Progenitor cell of endocrine pancreas (in vitro differentiated cells): ENCODE measurements at regions not wholly inside any gene's neighbourhood (a gene's known extent, or its start where the extent isn't known, plus 50 kb on each side); places are given as distances from the start of the nearest gene placed in this dataset.

Source experiments
- DNase-seq: peaks from one replicate; pipeline ENCODE4 v3.0.0; 2021; ENCODE audit warnings: low spot score; ENCODE audit not compliant: unreplicated experiment
- H3K27ac Mint-ChIP-seq: 2 replicates; pipeline ENCODE4 v1.8.0; 2021; ENCODE audit warnings: mild to moderate bottlenecking, moderate library complexity, mixed read lengths
- H3K27me3 Mint-ChIP-seq: 2 replicates; pipeline ENCODE4 v1.8.0; 2021; ENCODE audit warnings: mixed read lengths
- H3K36me3 Mint-ChIP-seq: 2 replicates; pipeline ENCODE4 v1.8.0; 2022; ENCODE audit warnings: mixed read lengths; ENCODE audit not compliant: insufficient read depth
- H3K4me1 Mint-ChIP-seq: 2 replicates; pipeline ENCODE4 v1.8.0; 2021; ENCODE audit warnings: low read depth, mixed read lengths
- H3K4me3 Mint-ChIP-seq: 2 replicates; pipeline ENCODE4 v1.8.0; 2021; ENCODE audit warnings: low read depth, mild to moderate bottlenecking, moderate library complexity, mixed read lengths
- H3K9me3 Mint-ChIP-seq: 2 replicates; pipeline ENCODE4 v1.8.0; 2021; ENCODE audit warnings: low read depth, mixed read lengths
- TF ChIP-seq, protein P1 (sequence below): fragments of 200-600 bp; sonication (generic); IDR thresholded peaks from one replicate; pipeline ENCODE4 v1.5.0; 2021; ENCODE audit warnings: antibody characterized with exemption, mild to moderate bottlenecking; ENCODE audit not compliant: unreplicated experiment

DNA sequence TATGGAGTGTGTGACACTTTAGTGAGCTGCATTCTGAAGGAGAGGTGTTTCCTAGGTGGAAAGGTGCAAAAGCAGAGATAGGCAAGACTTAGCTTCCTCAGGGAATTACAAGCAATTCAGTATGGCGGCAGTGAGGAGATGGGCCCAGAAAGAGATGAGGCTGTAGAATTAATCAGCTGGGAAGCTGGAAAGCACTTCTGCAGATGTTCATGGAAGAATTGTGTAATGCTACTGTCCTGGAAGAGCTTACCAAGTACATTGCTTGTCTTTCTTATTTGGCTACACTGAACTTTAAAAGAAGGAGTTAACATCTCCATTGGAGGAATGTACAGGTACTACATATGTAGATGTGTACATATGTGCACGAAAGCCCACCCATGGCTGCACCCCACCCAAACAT lies 103.7 kb upstream of the DPT start:
- Mint-ChIP-seq H3K27ac (no peak overlapping the region), H3K27me3 (peaks cover 24% of the 10 kb centered on the region), H3K36me3 (no peaks in the 10 kb centered on the region), H3K4me3 (no peak overlapping the region), H3K4me1 (peaks cover 25% of the 10 kb centered on the region), H3K9me3 (no peaks in the 10 kb centered on the region)
- DNase-seq = no peak
- TF ChIP-seq, protein P1, sequence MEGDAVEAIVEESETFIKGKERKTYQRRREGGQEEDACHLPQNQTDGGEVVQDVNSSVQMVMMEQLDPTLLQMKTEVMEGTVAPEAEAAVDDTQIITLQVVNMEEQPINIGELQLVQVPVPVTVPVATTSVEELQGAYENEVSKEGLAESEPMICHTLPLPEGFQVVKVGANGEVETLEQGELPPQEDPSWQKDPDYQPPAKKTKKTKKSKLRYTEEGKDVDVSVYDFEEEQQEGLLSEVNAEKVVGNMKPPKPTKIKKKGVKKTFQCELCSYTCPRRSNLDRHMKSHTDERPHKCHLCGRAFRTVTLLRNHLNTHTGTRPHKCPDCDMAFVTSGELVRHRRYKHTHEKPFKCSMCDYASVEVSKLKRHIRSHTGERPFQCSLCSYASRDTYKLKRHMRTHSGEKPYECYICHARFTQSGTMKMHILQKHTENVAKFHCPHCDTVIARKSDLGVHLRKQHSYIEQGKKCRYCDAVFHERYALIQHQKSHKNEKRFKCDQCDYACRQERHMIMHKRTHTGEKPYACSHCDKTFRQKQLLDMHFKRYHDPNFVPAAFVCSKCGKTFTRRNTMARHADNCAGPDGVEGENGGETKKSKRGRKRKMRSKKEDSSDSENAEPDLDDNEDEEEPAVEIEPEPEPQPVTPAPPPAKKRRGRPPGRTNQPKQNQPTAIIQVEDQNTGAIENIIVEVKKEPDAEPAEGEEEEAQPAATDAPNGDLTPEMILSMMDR = no peak

DNA sequence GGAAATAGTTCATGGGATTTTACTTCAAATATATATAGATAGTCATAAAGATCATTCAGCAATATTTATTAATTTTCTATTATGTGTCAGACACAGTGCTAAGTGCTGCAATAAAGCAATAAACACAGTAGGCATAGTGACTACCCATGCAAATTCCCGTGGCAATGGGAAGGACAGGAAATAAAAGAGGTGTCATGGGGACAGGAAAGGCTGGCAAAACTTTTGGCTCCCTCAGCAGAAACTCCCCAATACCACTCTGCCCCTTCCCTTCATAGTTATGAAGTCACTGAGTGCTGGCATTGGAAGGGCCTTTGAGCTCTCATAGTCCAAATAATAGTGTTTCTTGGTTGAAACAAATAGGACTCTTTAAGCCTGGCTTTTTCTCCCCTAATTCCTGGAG lies 104.4 kb upstream of the DPT start:
- TF ChIP-seq, protein P1 = no peak
- DNase-seq = no peak
- H3K36me3 Mint-ChIP-seq = no peaks in the 10 kb centered on the region
- peaks cover 25% of the 10 kb centered on the region for H3K4me1 Mint-ChIP-seq
- H3K27ac Mint-ChIP-seq = no peak overlapping the region
- H3K4me3 Mint-ChIP-seq = no peak overlapping the region
- no peaks in the 10 kb centered on the region for H3K9me3 Mint-ChIP-seq
- H3K27me3 Mint-ChIP-seq = peaks cover 22% of the 10 kb centered on the region

DNA sequence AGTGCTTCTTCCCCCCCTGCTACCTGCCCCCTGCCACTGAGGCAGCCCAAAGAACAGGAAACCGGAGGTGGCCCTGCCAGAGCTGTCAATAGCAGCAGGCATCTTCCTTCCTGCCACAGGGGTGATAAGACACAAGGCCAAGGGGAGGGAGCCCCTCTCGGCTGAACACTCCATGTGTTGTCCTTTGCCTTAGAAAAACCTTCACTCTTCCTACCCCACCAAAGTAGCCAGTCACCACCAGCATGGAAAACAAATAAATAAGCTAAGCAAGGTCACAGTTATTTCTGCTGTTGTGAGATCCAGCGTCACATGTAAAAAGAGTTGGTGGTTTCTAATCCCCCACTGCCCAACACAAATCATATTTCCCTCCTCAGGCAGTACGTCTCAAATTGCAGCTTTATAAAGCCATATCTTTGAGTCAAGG lies 104.8 kb upstream of the DPT start:
- TF ChIP-seq, protein P1 = no peak
- DNase-seq = no peak
- H3K4me3 Mint-ChIP-seq = no peak overlapping the region
- H3K36me3 Mint-ChIP-seq = no peaks in the 10 kb centered on the region
- peaks cover 25% of the 10 kb centered on the region for H3K4me1 Mint-ChIP-seq
- H3K9me3 Mint-ChIP-seq = no peaks in the 10 kb centered on the region
- H3K27me3 Mint-ChIP-seq = peaks cover 22% of the 10 kb centered on the region
- no peak overlapping the region for H3K27ac Mint-ChIP-seq

DNA sequence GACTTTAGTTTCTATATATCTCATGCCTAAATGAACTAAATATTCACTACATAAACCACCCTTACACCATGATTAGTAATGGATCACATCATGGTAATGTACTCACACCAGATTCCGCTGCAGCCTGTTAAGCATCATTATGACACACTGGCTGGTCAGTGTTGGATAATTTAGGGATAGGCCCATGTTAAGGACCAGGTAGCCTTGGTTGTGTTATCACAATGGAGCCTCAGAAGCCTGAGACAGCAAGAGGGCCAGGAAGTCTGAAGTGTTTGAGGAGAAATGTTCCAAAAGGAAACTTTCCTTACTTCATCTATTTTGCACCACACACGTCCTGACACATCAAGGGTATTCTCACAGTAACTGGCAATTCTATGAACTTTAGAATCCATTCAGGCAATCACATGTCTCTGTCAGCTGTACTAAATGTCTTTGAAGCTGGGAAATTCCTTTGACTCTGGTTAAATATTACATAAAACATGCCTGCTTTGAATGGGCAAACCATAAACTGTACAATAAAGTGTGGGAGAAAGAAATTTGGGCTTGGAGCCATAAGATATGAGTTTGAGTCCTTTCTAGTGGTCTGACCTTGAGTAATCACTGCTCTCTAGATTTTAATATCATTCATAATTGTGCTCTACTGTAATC lies 105.3 kb upstream of the DPT start:
- Mint-ChIP-seq H3K4me1 (peaks cover 25% of the 10 kb centered on the region), H3K9me3 (no peaks in the 10 kb centered on the region), H3K27me3 (peaks cover 21% of the 10 kb centered on the region), H3K4me3 (no peak overlapping the region), H3K36me3 (no peaks in the 10 kb centered on the region), H3K27ac (no peak overlapping the region)
- TF ChIP-seq, protein P1 = no peak
- DNase-seq = no peak

DNA sequence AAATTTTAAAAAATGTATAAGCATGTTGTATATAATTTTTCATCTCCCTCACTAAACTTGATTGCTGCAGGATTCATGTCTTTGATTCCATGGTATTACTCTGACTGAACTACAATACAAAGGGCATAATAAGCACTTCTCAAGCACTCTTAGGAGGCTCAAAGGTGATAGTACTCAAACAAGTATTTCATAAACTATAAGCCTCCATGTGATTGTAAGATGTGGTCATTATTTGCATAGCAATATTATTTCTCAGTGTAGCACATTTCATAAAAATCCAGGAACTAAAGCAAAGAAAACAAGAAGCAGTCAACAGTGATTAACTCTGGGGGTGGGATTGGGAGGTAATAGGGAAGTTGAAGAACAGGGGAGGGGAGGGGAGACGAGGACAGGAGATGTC lies 106.2 kb upstream of the DPT start:
- Mint-ChIP-seq H3K4me1 (peaks cover 23% of the 10 kb centered on the region), H3K27ac (no peak overlapping the region), H3K9me3 (no peaks in the 10 kb centered on the region), H3K27me3 (peaks cover 18% of the 10 kb centered on the region), H3K4me3 (no peak overlapping the region), H3K36me3 (no peaks in the 10 kb centered on the region)
- no peak for DNase-seq
- TF ChIP-seq, protein P1 = no peak
